CD14-positive monocyte (primary cell): ENCODE measurements at regions not wholly inside any gene's neighbourhood (a gene's known extent, or its start where the extent isn't known, plus 50 kb on each side); places are given as distances from the start of the nearest gene placed in this dataset.

ENCODE experiments used
- DNase-seq, 3 donors: peaks; one replicate each; pipeline ENCODE4 v3.0.0-alpha.2; 2011 to 2022
- H2AFZ ChIP-seq: 2 replicates; pipeline ENCODE4 v1.6.0; 2012; ENCODE audit warnings: mild to moderate bottlenecking, low read depth, low read length, inconsistent platforms; ENCODE audit not compliant: insufficient read depth, poor library complexity, severe bottlenecking
- H3K27ac ChIP-seq, 2 donors: 1 replicate in 1 of 2; 2 replicates in 1 of 2; pipeline ENCODE4 v1.5.1; 2012 to 2013; ENCODE audit warnings: low read length in 2 of 2, control low read depth in 1 of 2, inconsistent platforms in 1 of 2, low read depth in 1 of 2, mild to moderate bottlenecking in 1 of 2
- H3K27me3 ChIP-seq, 2 donors: one replicate each; pipeline versions ENCODE4 v1.6.0 to v1.6.1; 2011 to 2013; ENCODE audit warnings: low read length in 2 of 2; ENCODE audit not compliant: control insufficient read depth in 2 of 2, insufficient read depth in 2 of 2
- H3K36me3 ChIP-seq, 2 donors: replicated peaks in 1 of 2; 1 replicate in 1 of 2; 2 replicates in 1 of 2; pipeline versions ENCODE4 v1.5.1 to v1.6.1; 2012 to 2013; ENCODE audit warnings: low read length in 2 of 2, control low read depth in 1 of 2, inconsistent platforms in 1 of 2, mild to moderate bottlenecking in 1 of 2; ENCODE audit not compliant: insufficient read depth in 2 of 2, control insufficient read depth in 1 of 2
- H3K4me1 ChIP-seq, 2 donors: 1 replicate in 1 of 2; 2 replicates in 1 of 2; pipeline versions ENCODE4 v1.5.1 to v1.6.1; 2012 to 2013; ENCODE audit warnings: low read length in 2 of 2, control low read depth in 1 of 2, inconsistent platforms in 1 of 2, mild to moderate bottlenecking in 1 of 2, moderate library complexity in 1 of 2; ENCODE audit not compliant: insufficient read depth in 2 of 2, control insufficient read depth in 1 of 2
- H3K4me2 ChIP-seq: replicated peaks from 2 replicates; pipeline ENCODE3; 2012; ENCODE audit warnings: low read length, moderate library complexity, mild to moderate bottlenecking; ENCODE audit not compliant: poor library complexity, severe bottlenecking; ENCODE audit errors: extremely low read depth
- H3K4me3 ChIP-seq, 3 experiments: fragments of 200-600 bp in 1 of 3; sonication (generic) in 1 of 3; replicated peaks in 1 of 3; 1 replicate in 2 of 3; 2 replicates in 1 of 3; pipeline ENCODE4 v1.5.1; 2011 to 2013; ENCODE audit warnings: low read length in 3 of 3, mild to moderate bottlenecking in 3 of 3, control low read depth in 2 of 3, low read depth in 2 of 3, inconsistent platforms in 1 of 3, moderate library complexity in 1 of 3
- H3K79me2 ChIP-seq: 2 replicates; pipeline ENCODE4 v1.6.0; 2012; ENCODE audit warnings: mild to moderate bottlenecking, control low read depth, inconsistent platforms, low read length, moderate library complexity; ENCODE audit not compliant: insufficient read depth
- H3K9ac ChIP-seq: 2 replicates; pipeline ENCODE4 v1.6.0; 2017; ENCODE audit warnings: low read length, mild to moderate bottlenecking; ENCODE audit not compliant: insufficient read depth, poor library complexity, severe bottlenecking
- H3K9me3 ChIP-seq, 2 donors: replicated peaks in 1 of 2; 1 replicate in 1 of 2; 2 replicates in 1 of 2; pipeline versions ENCODE4 v1.5.1 to v1.6.1; 2012 to 2013; ENCODE audit warnings: low read length in 2 of 2, control low read depth in 1 of 2; ENCODE audit not compliant: control insufficient read depth in 1 of 2, insufficient read depth in 1 of 2
- H4K20me1 ChIP-seq: 2 replicates; pipeline ENCODE4 v1.6.0; 2012; ENCODE audit warnings: mild to moderate bottlenecking, low read length, control low read depth, moderate library complexity; ENCODE audit not compliant: insufficient read depth
- H3K27ac Mint-ChIP-seq, 7 donors: one replicate each; pipeline ENCODE4 v1.8.0; 2020; ENCODE audit warnings: mild to moderate bottlenecking in 7 of 7, mixed read lengths in 7 of 7, moderate library complexity in 6 of 7, inconsistent platforms in 2 of 7
- H3K27me3 Mint-ChIP-seq, 3 donors: one replicate each; pipeline ENCODE4 v1.8.0; 2021 to 2022; ENCODE audit warnings: low read depth in 3 of 3, mild to moderate bottlenecking in 3 of 3, mixed read lengths in 3 of 3, moderate library complexity in 3 of 3, inconsistent platforms in 1 of 3
- H3K36me3 Mint-ChIP-seq, 2 donors: one replicate each; pipeline ENCODE4 v1.8.0; 2020; ENCODE audit warnings: mixed read lengths in 2 of 2, inconsistent platforms in 1 of 2, mild to moderate bottlenecking in 1 of 2
- H3K4me1 Mint-ChIP-seq: one replicate; pipeline ENCODE4 v1.8.0; 2020; ENCODE audit warnings: mild to moderate bottlenecking, mixed read lengths
- H3K4me3 Mint-ChIP-seq, 2 donors: one replicate each; pipeline ENCODE4 v1.8.0; 2020; ENCODE audit warnings: mild to moderate bottlenecking in 2 of 2, mixed read lengths in 2 of 2, moderate library complexity in 1 of 2
- H3K9me3 Mint-ChIP-seq, 7 donors: one replicate each; pipeline ENCODE4 v1.8.0; 2020 to 2022; ENCODE audit warnings: mixed read lengths in 7 of 7, mild to moderate bottlenecking in 6 of 7, moderate library complexity in 6 of 7, inconsistent platforms in 2 of 7
- WGBS: methylation state at CpG from one replicate; pipeline ENCODE4 v1.1.5; 2013; ENCODE audit warnings: missing lambda C conversion rate; ENCODE audit not compliant: insufficient coverage; 5-methylcytosine and 5-hydroxymethylcytosine counted together
- intact Hi-C, 2 donors: fragments of 100-400 bp; cut with micrococcal nuclease; formaldehyde crosslinking; loops; one replicate each; pipeline versions ENCODE4 v1.15.0 to v1.15.1; 2023
- TF ChIP-seq, protein P1 (sequence below): fragments of 200-600 bp; IDR thresholded peaks from one replicate; pipeline ENCODE4 v1.8.0; 2022; ENCODE audit warnings: antibody characterized with exemption, mild to moderate bottlenecking

DNA sequence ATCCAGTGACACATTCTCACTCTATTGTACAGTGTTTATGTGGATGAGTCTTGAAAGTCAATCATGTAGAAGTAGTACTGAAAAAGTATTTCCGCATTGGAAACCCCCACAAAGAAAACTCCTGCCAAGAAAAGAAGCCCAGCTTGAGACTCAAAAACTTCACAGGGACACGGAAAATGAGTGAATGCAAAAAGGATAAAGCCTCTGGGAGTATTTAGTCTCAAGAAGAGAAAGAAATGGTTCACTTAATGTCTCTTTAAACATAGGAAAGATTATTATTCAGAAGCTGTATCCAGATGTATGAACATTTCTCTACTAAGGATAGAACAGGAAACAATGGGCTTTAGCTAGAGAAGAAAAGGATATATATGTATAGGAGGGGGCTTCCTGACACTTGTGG is 304.5 kb downstream of the BARHL2 start:
- no peaks in the 10 kb centered on the region for H3K4me1 Mint-ChIP-seq
- intact Hi-C loops = no loop called here
- no peak overlapping the region for H3K4me3 Mint-ChIP-seq
- no peak overlapping the region for H3K27ac Mint-ChIP-seq
- Histone ChIP-seq H3K4me1 (no peaks in the 10 kb centered on the region), H3K4me3 (no peak overlapping the region), H3K4me2 (no peak overlapping the region), H3K27me3 (no peaks in the 10 kb centered on the region), H3K9ac (no peak overlapping the region), H3K36me3 (no peaks in the 10 kb centered on the region), H3K27ac (no peak overlapping the region), H3K9me3 (peaks cover 0 to 5% of the 10 kb centered on the region in 2 donors), H2AFZ (no peak overlapping the region), H3K79me2 (no peaks in the 10 kb centered on the region), H4K20me1 (no peaks in the 10 kb centered on the region)
- peaks cover 2 to 9% (median 7%) of the 10 kb centered on the region in 7 donors for H3K9me3 Mint-ChIP-seq
- H3K27me3 Mint-ChIP-seq = no peaks in the 10 kb centered on the region
- no peak for DNase-seq
- no CpG with 5 or more reads among the region's 2 CpGs for WGBS
- TF ChIP-seq, protein P1, sequence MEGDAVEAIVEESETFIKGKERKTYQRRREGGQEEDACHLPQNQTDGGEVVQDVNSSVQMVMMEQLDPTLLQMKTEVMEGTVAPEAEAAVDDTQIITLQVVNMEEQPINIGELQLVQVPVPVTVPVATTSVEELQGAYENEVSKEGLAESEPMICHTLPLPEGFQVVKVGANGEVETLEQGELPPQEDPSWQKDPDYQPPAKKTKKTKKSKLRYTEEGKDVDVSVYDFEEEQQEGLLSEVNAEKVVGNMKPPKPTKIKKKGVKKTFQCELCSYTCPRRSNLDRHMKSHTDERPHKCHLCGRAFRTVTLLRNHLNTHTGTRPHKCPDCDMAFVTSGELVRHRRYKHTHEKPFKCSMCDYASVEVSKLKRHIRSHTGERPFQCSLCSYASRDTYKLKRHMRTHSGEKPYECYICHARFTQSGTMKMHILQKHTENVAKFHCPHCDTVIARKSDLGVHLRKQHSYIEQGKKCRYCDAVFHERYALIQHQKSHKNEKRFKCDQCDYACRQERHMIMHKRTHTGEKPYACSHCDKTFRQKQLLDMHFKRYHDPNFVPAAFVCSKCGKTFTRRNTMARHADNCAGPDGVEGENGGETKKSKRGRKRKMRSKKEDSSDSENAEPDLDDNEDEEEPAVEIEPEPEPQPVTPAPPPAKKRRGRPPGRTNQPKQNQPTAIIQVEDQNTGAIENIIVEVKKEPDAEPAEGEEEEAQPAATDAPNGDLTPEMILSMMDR = no peak
- no peaks in the 10 kb centered on the region for H3K36me3 Mint-ChIP-seq

DNA sequence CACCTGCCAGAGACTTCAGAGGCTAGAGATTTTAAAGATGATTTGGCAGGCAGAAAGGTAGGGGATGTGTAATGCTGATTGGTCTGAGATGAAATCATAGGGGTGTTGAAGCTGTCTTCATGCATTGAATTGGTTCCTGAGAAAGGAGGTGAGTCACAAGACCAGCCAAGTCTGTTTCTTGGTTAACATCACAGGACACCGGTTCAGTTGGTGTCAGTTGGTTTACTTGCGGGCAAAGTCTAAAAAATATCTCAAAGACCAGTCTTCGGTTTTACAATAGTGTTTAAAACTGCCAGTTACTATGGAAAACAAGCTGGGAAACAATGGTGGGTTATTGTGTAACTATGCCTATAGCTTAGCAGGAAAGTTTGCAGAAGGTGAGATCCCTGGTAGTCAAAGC is 305.9 kb downstream of the BARHL2 start:
- Mint-ChIP-seq H3K4me1 (no peaks in the 10 kb centered on the region), H3K9me3 (peaks cover 2 to 9% (median 7%) of the 10 kb centered on the region in 7 donors), H3K4me3 (no peak overlapping the region), H3K27ac (no peak overlapping the region), H3K36me3 (no peaks in the 10 kb centered on the region), H3K27me3 (no peaks in the 10 kb centered on the region)
- Histone ChIP-seq H3K9me3 (peaks cover 0 to 5% of the 10 kb centered on the region in 2 donors), H3K36me3 (no peaks in the 10 kb centered on the region), H2AFZ (no peak overlapping the region), H3K27ac (no peak overlapping the region), H4K20me1 (no peaks in the 10 kb centered on the region), H3K4me1 (no peaks in the 10 kb centered on the region), H3K4me3 (no peak overlapping the region), H3K9ac (no peak overlapping the region), H3K4me2 (no peak overlapping the region), H3K27me3 (no peaks in the 10 kb centered on the region), H3K79me2 (no peaks in the 10 kb centered on the region)
- no peak for DNase-seq
- intact Hi-C loops = no loop called here
- WGBS = 95% methylated on average over 2 of the region's 3 CpGs
- TF ChIP-seq, protein P1 = no peak
